ENCODE measurements at regions not wholly inside any gene's neighbourhood (a gene's known extent, or its start where the extent isn't known, plus 50 kb on each side); places are given as distances from the start of the nearest gene placed in this dataset.

DNA sequence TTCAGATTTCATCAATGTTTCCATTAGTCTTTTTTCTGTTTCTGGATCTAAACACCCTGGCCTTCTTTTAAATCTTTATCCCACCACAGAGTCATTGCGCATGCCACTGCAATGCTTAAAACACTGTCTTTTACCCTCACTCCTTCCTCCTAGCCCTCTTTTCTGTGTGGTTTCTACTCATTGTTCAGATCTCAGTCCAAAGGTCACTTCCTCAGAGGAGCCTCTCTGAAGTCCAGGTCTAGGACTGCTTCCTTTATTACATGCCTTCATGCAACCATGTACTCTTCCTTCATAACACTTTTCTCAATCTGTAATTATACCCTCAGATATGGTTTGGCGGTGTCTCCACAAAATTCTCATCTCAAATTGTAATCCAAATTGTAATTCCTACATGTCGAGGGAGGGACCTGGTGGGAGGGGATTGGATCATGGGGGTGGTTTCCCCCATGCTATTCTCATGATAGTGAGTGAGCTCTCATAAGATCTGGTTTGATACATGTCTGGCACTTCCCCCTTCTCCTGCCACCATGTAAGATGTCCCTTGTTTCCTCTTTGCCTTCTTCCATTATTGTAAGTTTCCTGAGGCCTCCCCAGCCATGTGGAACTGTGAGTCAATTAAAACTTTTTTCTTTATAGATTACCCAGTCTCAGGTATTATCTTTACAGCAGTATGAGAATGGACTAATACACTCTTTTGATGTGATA, 808.9 kb downstream of the DIAPH3 start:
- ATAC-seq = no peak
- 89 to 96% (median 92%) methylated on average over 3 of the region's 3 CpGs for WGBS, 4 donors

DNA sequence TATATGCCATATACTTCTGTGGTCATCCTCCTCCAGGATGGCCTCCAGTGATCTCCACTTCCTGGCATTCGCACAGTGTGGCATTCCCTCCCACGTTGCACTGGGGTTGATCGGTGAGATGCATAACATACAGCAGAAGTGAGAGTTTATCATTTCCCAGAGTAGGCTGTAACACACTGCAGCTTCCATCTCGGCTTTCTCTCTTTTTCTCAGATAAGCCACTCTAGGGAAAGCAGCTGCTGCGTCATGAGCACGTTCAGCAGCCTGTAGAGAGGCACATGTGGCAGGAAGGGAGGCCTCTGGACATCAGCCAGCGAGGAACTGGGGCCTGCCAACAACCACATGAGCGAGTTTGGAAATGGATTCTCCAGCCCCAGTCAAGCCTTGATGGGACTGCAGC, 807.1 kb downstream of the DIAPH3 start:
- H3K4me1 ChIP-seq = peaks cover 0 to 50% (median 27%) of the 10 kb centered on the region in 12 donors
- no peaks in the 10 kb centered on the region for H3K27me3 ChIP-seq
- intact Hi-C loops (cut with DNase I) = no loop called here
- DNase-seq = peak; percentile 88 to 93 (median 91)
- H3K4me3 ChIP-seq = peak overlapping the region in 1 of 12 donors; percentile 24
- WGBS, 4 donors = 8 to 17% (median 10%) methylated on average over 6 to 8 of the region's 8 CpGs
- peak overlapping the region in 11 of 12 donors; percentile 48 to 78 (median 70) for H3K27ac ChIP-seq
- TF ChIP-seq, protein P1, sequence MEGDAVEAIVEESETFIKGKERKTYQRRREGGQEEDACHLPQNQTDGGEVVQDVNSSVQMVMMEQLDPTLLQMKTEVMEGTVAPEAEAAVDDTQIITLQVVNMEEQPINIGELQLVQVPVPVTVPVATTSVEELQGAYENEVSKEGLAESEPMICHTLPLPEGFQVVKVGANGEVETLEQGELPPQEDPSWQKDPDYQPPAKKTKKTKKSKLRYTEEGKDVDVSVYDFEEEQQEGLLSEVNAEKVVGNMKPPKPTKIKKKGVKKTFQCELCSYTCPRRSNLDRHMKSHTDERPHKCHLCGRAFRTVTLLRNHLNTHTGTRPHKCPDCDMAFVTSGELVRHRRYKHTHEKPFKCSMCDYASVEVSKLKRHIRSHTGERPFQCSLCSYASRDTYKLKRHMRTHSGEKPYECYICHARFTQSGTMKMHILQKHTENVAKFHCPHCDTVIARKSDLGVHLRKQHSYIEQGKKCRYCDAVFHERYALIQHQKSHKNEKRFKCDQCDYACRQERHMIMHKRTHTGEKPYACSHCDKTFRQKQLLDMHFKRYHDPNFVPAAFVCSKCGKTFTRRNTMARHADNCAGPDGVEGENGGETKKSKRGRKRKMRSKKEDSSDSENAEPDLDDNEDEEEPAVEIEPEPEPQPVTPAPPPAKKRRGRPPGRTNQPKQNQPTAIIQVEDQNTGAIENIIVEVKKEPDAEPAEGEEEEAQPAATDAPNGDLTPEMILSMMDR (IDR thresholded peaks at IDR 0.05) = no peak
- H3K36me3 ChIP-seq = no peaks in the 10 kb centered on the region
- no peaks in the 10 kb centered on the region for H3K9me3 ChIP-seq
- peak; percentile 81 to 96 (median 93) for ATAC-seq

More for the DNA sequence above, 808.9 kb downstream of the DIAPH3 start:
- no peak for DNase-seq
- Histone ChIP-seq H3K4me3 (no peak overlapping the region), H3K27ac (peak overlapping the region in 2 of 12 donors; percentile 68 to 76), H3K9me3 (no peaks in the 10 kb centered on the region), H3K27me3 (no peaks in the 10 kb centered on the region), H3K36me3 (no peaks in the 10 kb centered on the region), H3K4me1 (peaks cover 0 to 40% (median 21%) of the 10 kb centered on the region in 12 donors)
- intact Hi-C loops (cut with DNase I) = no loop called here
- TF ChIP-seq POLR2A (IDR thresholded peaks at IDR 0.05) = no peak
- TF ChIP-seq, protein P1 (IDR thresholded peaks at IDR 0.05) = no peak

DNA sequence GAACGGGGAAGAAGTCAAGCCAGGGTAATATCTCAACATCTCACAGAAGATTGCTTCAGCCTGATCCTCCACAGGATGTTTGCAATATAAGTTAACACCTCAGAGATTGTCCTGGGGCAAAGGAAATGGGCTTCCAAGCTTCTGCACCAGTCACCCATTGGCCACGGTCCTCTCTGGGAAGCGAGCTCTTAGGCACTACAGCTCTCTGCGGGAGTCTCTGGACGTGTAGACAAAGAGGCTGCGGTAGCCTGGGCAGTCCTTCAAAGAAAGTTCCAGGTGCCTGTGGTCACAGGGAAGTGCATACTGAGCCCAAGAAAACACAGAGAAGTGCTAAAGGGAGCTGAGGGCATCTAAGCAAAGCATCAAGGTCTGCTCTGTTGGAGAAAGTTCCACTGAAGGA, 805.7 kb downstream of the DIAPH3 start:
- TF ChIP-seq, protein P1 (IDR thresholded peaks at IDR 0.05) = no peak
- TF ChIP-seq POLR2A (IDR thresholded peaks at IDR 0.05) = no peak
- Histone ChIP-seq H3K36me3 (no peaks in the 10 kb centered on the region), H3K9me3 (no peaks in the 10 kb centered on the region), H3K4me3 (no peak overlapping the region), H3K27ac (peak overlapping the region in 9 of 12 donors; percentile 19 to 78 (median 71)), H3K4me1 (peaks cover 0 to 51% (median 27%) of the 10 kb centered on the region in 12 donors), H3K27me3 (no peaks in the 10 kb centered on the region)
- intact Hi-C loops (cut with DNase I) = no loop called here
- ATAC-seq (peak in 1 of 4 donors; percentile 15), DNase-seq (no peak)
- WGBS, 4 donors = 47 to 71% (median 62%) methylated on average over 6 of the region's 6 CpGs

DNA sequence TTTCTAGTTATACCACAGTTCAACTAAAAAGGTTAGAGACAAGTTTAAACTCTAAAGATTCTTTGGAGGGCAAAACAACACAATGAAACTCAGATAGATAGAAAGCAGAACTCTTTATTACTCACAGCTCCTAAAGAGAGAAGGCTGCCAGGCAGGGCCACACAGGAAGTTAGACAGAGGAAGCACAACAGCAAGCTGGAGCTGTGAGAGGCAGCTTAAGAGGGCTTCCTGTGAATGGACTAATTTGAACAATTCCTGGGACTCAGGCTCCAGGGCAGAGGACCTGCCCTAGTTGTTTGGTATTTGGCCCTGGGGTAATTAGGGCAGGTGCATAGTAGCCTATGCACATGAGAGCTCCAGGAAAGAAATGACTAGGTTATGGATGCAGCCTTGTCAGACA, 803.6 kb downstream of the DIAPH3 start:
- ATAC-seq (peak in 3 of 4 donors; percentile 31 to 53 (median 32)), DNase-seq (peak in 2 of 5 donors; percentile 34 to 35)
- Histone ChIP-seq H3K27ac (peak overlapping the region in 8 of 12 donors; percentile 10 to 73 (median 61)), H3K27me3 (no peaks in the 10 kb centered on the region), H3K4me3 (no peak overlapping the region), H3K36me3 (no peaks in the 10 kb centered on the region), H3K9me3 (no peaks in the 10 kb centered on the region), H3K4me1 (peaks cover 0 to 65% (median 30%) of the 10 kb centered on the region in 12 donors)
- TF ChIP-seq, protein P1 (IDR thresholded peaks at IDR 0.05) = no peak
- no peak for TF ChIP-seq POLR2A (IDR thresholded peaks at IDR 0.05)
- intact Hi-C loops (cut with DNase I) = no loop called here

All from heart left ventricle (tissue), 16 donors.